HL-60 (cell line): ENCODE measurements at regions not wholly inside any gene's neighbourhood (a gene's known extent, or its start where the extent isn't known, plus 50 kb on each side); places are given as distances from the start of the nearest gene placed in this dataset.

Experiments used
- CTCF ChIP-seq: IDR thresholded peaks from one replicate; pipeline ENCODE4 v1.5.1; 2011; ENCODE audit warnings: low read length, control low read depth, inconsistent platforms; ENCODE audit not compliant: insufficient read depth
- GABPA ChIP-seq: IDR thresholded peaks from 2 replicates; pipeline ENCODE4 v1.6.1; 2012; ENCODE audit warnings: low read depth
- REST ChIP-seq: IDR thresholded peaks from 2 replicates; pipeline ENCODE4 v1.6.1; 2012; ENCODE audit warnings: low read depth; ENCODE audit not compliant: insufficient replicate concordance

GRCh38 chr2:5548991-5549715 lies 143.0 kb upstream of the SOX11 start:
- no peak for TF ChIP-seq CTCF
- no peak for TF ChIP-seq GABPA
- TF ChIP-seq REST: no peak
